HEK293 (cell line): ENCODE measurements at regions not wholly inside any gene's neighbourhood (a gene's known extent, or its start where the extent isn't known, plus 50 kb on each side); places are given as distances from the start of the nearest gene placed in this dataset.
A peak's percentile ranks its signal among the peaks of the same experiment; 100 is the strongest.

Experiments used
- CTCF ChIP-seq: fragments of 450-650 bp; formaldehyde crosslinking; IDR thresholded peaks from 2 replicates; pipeline ENCODE4 v1.5.1; 2016; ENCODE audit warnings: missing biosample characterization, missing genetic modification characterization
- EGR2 ChIP-seq: fragments of 450-650 bp; formaldehyde crosslinking; IDR thresholded peaks from 2 replicates; pipeline ENCODE4 v1.5.1; 2016; ENCODE audit warnings: low read depth, missing biosample characterization, missing genetic modification characterization
- ELK4 ChIP-seq: IDR thresholded peaks from 2 replicates; pipeline ENCODE4 v1.6.1; 2011; ENCODE audit warnings: mild to moderate bottlenecking, low read depth, low read length, borderline replicate concordance
- INSM2 ChIP-seq: fragments of 450-650 bp; formaldehyde crosslinking; IDR thresholded peaks from 2 replicates; pipeline ENCODE4 v1.5.1; 2016; ENCODE audit warnings: missing biosample characterization, missing genetic modification characterization
- REST ChIP-seq: fragments of 450-650 bp; formaldehyde crosslinking; IDR thresholded peaks from 2 replicates; pipeline ENCODE4 v1.5.1; 2016; ENCODE audit warnings: missing biosample characterization, missing genetic modification characterization
- ZBTB26 ChIP-seq: fragments of 450-650 bp; formaldehyde crosslinking; optimal IDR thresholded peaks from 2 replicates; pipeline ENCODE3; 2016; ENCODE audit warnings: missing biosample characterization, mild to moderate bottlenecking, missing genetic modification characterization
- ZFP37 ChIP-seq: fragments of 450-650 bp; formaldehyde crosslinking; IDR thresholded peaks from 2 replicates; pipeline ENCODE4 v1.5.1; 2016; ENCODE audit warnings: missing biosample characterization, missing genetic modification characterization
- ZNF146 ChIP-seq: fragments of 450-650 bp; formaldehyde crosslinking; IDR thresholded peaks from 2 replicates; pipeline ENCODE4 v1.5.1; 2016; ENCODE audit warnings: missing biosample characterization, missing genetic modification characterization
- ZNF24 ChIP-seq: fragments of 450-650 bp; formaldehyde crosslinking; IDR thresholded peaks from 2 replicates; pipeline ENCODE4 v1.5.1; 2016; ENCODE audit warnings: missing biosample characterization, missing genetic modification characterization
- ZNF280C ChIP-seq: fragments of 450-650 bp; formaldehyde crosslinking; IDR thresholded peaks from 2 replicates; pipeline ENCODE4 v1.5.1; 2016; ENCODE audit warnings: missing biosample characterization, missing genetic modification characterization
- ZNF350 ChIP-seq: fragments of 450-650 bp; formaldehyde crosslinking; IDR thresholded peaks from 2 replicates; pipeline ENCODE4 v1.5.0; 2017; ENCODE audit warnings: missing biosample characterization, mild to moderate bottlenecking, missing genetic modification characterization
- ZNF398 ChIP-seq: fragments of 450-650 bp; formaldehyde crosslinking; IDR thresholded peaks from 2 replicates; pipeline ENCODE4 v1.5.1; 2017; ENCODE audit warnings: missing biosample characterization, missing genetic modification characterization
- ZNF629 ChIP-seq: fragments of 450-650 bp; formaldehyde crosslinking; IDR thresholded peaks from 2 replicates; pipeline ENCODE4 v1.5.1; 2017; ENCODE audit warnings: missing biosample characterization, missing genetic modification characterization
- ZNF645 ChIP-seq: fragments of 450-650 bp; formaldehyde crosslinking; IDR thresholded peaks from 2 replicates; pipeline ENCODE4; 2016; ENCODE audit warnings: missing biosample characterization, missing genetic modification characterization
- ZNF660 ChIP-seq: fragments of 450-650 bp; IDR thresholded peaks from 2 replicates; pipeline ENCODE4 v1.5.1; 2018; ENCODE audit warnings: missing biosample characterization, mild to moderate bottlenecking, missing genetic modification characterization
- ZNF692 ChIP-seq: fragments of 450-650 bp; formaldehyde crosslinking; IDR thresholded peaks from 2 replicates; pipeline ENCODE4 v1.5.1; 2016; ENCODE audit warnings: missing biosample characterization, missing genetic modification characterization
- ZSCAN5A ChIP-seq: fragments of 450-650 bp; formaldehyde crosslinking; IDR thresholded peaks from 2 replicates; pipeline ENCODE4 v1.5.1; 2016; ENCODE audit warnings: missing biosample characterization, missing genetic modification characterization

- TF ChIP-seq ELK4 (no peak), ZFP37 (tag by site-specific recombination) (peak; percentile 76; the same call in 1 of the 2 replicates), ZNF692 (tag by site-specific recombination) (peak; percentile 63; the same call in 1 of the 2 replicates), ZSCAN5A (tag by site-specific recombination) (peak; percentile 12; the same call in 1 of the 2 replicates), REST (tag by site-specific recombination) (peak; percentile 84), ZNF645 (tag by site-specific recombination) (no peak), ZNF660 (peak; percentile 62), ZNF280C (tag by site-specific recombination) (no peak), ZNF146 (tag by site-specific recombination) (0 out of 2 replicates have a peak, but pooled peaks have one; percentile 3), ZNF629 (peak; percentile 48; the same call in 1 of the 2 replicates), INSM2 (tag by site-specific recombination) (0 out of 2 replicates have a peak, but pooled peaks have one; percentile 29), ZNF350 (no peak), ZNF24 (peak; percentile 36; the same call in 1 of the 2 replicates), ZBTB26 (tag by site-specific recombination) (peak; percentile 92), EGR2 (tag by site-specific recombination) (peak; percentile 88), ZNF398 (tag by site-specific recombination) (peak; percentile 95), CTCF (tag by site-specific recombination) (peak; percentile 81)
Observed at GRCh38 chr10:21173802-21174714, 276.9 kb upstream of the NEBL start (continued).
